DND-41 (cell line): ENCODE measurements at regions not wholly inside any gene's neighbourhood (a gene's known extent, or its start where the extent isn't known, plus 50 kb on each side); places are given as distances from the start of the nearest gene placed in this dataset.

Source experiments
- ATAC-seq: fragments of 200-7000 bp; cut with Tn5 transposase; 3 replicates; pipeline ENCODE4 v1.9.1; 2021; ENCODE audit warnings: low read depth; ENCODE audit not compliant: insufficient read depth
- DNase-seq: peaks from one replicate; pipeline ENCODE4 v3.0.0-alpha.2; 2020
- H2AFZ ChIP-seq: 2 replicates; pipeline ENCODE4 v1.6.0; 2012; ENCODE audit warnings: low read depth, low read length
- H3K27ac ChIP-seq: 2 replicates; pipeline ENCODE4 v1.5.1; 2012; ENCODE audit warnings: low read length, inconsistent platforms
- H3K27me3 ChIP-seq: fragments of 200-600 bp; sonication (generic); 2 replicates; pipeline ENCODE4 v1.6.0; 2012; ENCODE audit warnings: low read length, mild to moderate bottlenecking, inconsistent platforms; ENCODE audit not compliant: insufficient read depth, poor library complexity
- H3K36me3 ChIP-seq: 2 replicates; pipeline ENCODE4 v1.5.1; 2012; ENCODE audit warnings: low read length, inconsistent platforms; ENCODE audit not compliant: insufficient read depth
- H3K4me1 ChIP-seq: 2 replicates; pipeline ENCODE4 v1.5.1; 2012; ENCODE audit warnings: mild to moderate bottlenecking, low read length; ENCODE audit not compliant: insufficient read depth
- H3K4me2 ChIP-seq: 2 replicates; pipeline ENCODE4 v1.6.0; 2012; ENCODE audit warnings: mild to moderate bottlenecking, moderate library complexity, low read length, inconsistent platforms; ENCODE audit not compliant: insufficient read depth
- H3K4me3 ChIP-seq, 2 experiments: fragments of 200-600 bp in 1 of 2; shearing (Covaris generic) in 1 of 2; 2 replicates each; pipeline ENCODE4 v1.5.1; 2012 to 2016; ENCODE audit warnings: inconsistent platforms in 2 of 2, low read length in 2 of 2, mild to moderate bottlenecking in 2 of 2, low read depth in 1 of 2, moderate library complexity in 1 of 2
- H3K79me2 ChIP-seq: 2 replicates; pipeline ENCODE4 v1.6.0; 2012; ENCODE audit warnings: low read length, inconsistent platforms; ENCODE audit not compliant: insufficient read depth
- H3K9ac ChIP-seq: 2 replicates; pipeline ENCODE4 v1.6.0; 2012; ENCODE audit warnings: low read depth, mild to moderate bottlenecking, inconsistent platforms, low read length, moderate library complexity
- H3K9me3 ChIP-seq: 2 replicates; pipeline ENCODE4 v1.5.1; 2012; ENCODE audit warnings: low read length, moderate library complexity, mild to moderate bottlenecking, inconsistent platforms; ENCODE audit not compliant: insufficient read depth, severe bottlenecking
- H4K20me1 ChIP-seq: 2 replicates; pipeline ENCODE4 v1.6.0; 2012; ENCODE audit warnings: low read length; ENCODE audit not compliant: insufficient read depth
- CTCF ChIP-seq: IDR thresholded peaks from 2 replicates; pipeline ENCODE4 v1.5.1; 2012; ENCODE audit warnings: borderline replicate concordance, low read length, moderate library complexity, mild to moderate bottlenecking; ENCODE audit not compliant: poor library complexity, severe bottlenecking; ENCODE audit errors: extremely low read depth
- EZH2 ChIP-seq: IDR thresholded peaks from 3 replicates; pipeline ENCODE4 v1.6.1; 2012; ENCODE audit warnings: borderline replicate concordance, low read depth, mild to moderate bottlenecking, moderate library complexity, low read length, inconsistent platforms; ENCODE audit not compliant: severe bottlenecking

DNA sequence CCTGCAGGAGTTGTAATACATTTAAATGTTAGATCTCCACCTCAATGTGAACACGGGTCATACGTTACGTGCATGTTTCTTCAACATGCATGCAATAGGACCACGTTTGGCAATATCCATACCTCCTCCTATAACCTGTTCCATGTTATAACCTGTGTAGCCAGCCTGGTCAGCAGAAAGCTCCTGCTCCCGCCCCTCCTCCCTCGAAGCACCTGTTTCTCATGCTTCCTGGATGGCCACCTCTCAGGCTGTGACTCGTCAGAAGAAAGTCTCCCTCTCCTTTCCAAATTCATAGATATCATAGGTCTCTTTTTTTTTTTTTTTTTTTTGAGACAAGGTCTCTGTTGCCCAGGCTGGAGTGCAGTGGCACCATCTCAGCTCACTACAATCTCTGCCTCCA, 96.5 kb downstream of the HMX1 start:
- ATAC-seq, result no peak

DNA sequence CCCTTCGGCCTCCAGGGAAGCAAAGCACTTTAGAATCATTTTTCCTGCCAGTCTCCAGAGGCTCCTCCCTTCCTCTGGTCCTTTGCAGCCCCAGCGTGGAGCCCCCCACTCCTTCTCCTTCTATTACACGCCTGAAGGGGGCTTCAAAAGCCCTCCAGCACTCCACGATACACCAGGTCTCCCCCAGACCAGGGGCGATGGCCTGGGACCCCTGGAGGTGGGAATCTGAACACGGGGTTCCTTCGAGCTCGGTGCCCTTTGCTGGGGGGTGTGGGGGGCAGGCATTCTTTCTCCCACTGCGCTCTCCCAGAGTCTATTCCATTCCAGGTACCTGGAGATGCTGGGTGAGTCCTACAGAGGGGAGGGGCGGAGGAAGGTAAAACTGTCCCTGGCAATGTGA, 97.6 kb downstream of the HMX1 start:
- Histone ChIP-seq H3K36me3 (no peaks in the 10 kb centered on the region), H3K79me2 (no peaks in the 10 kb centered on the region), H3K9me3 (no peaks in the 10 kb centered on the region), H3K4me2 (no peak overlapping the region), H4K20me1 (peaks cover 3% of the 10 kb centered on the region; the same call in 1 of the 2 replicates), H2AFZ (no peak overlapping the region), H3K4me3 (no peak overlapping the region), H3K27ac (no peak overlapping the region), H3K27me3 (no peaks in the 10 kb centered on the region), H3K9ac (no peak overlapping the region), H3K4me1 (no peaks in the 10 kb centered on the region)
- DNase-seq, result no peak
- TF ChIP-seq EZH2, result no peak
- TF ChIP-seq CTCF, result no peak
- ATAC-seq, result no peak

More for the DNA sequence above, 96.5 kb downstream of the HMX1 start:
- no peaks in the 10 kb centered on the region for H3K27me3 ChIP-seq
- H3K4me1 ChIP-seq, result no peaks in the 10 kb centered on the region
- H3K79me2 ChIP-seq, result no peaks in the 10 kb centered on the region
- no peak for DNase-seq
- H3K4me2 ChIP-seq, result no peak overlapping the region
- no peak for TF ChIP-seq CTCF
- no peak for TF ChIP-seq EZH2
- no peak overlapping the region for H3K4me3 ChIP-seq
- no peaks in the 10 kb centered on the region for H3K36me3 ChIP-seq
- H2AFZ ChIP-seq, result no peak overlapping the region
- H3K9ac ChIP-seq, result no peak overlapping the region
- no peaks in the 10 kb centered on the region; the same call in 1 of the 2 replicates for H4K20me1 ChIP-seq
- no peak overlapping the region for H3K27ac ChIP-seq
- H3K9me3 ChIP-seq, result no peaks in the 10 kb centered on the region

GRCh38 chr4:8773124-8773931, 98.3 kb downstream of the HMX1 start:
- peaks cover 3% of the 10 kb centered on the region; the same call in 1 of the 2 replicates for H4K20me1 ChIP-seq
- H3K79me2 ChIP-seq, result no peaks in the 10 kb centered on the region
- DNase-seq, result no peak
- H3K36me3 ChIP-seq, result no peaks in the 10 kb centered on the region
- no peak overlapping the region for H3K27ac ChIP-seq
- no peaks in the 10 kb centered on the region for H3K4me1 ChIP-seq
- no peak overlapping the region for H2AFZ ChIP-seq
- no peak overlapping the region for H3K4me3 ChIP-seq
- ATAC-seq, result no peak
- no peak for TF ChIP-seq EZH2
- no peak for TF ChIP-seq CTCF
- H3K9me3 ChIP-seq, result no peaks in the 10 kb centered on the region
- no peak overlapping the region for H3K9ac ChIP-seq
- H3K4me2 ChIP-seq, result no peak overlapping the region
- no peaks in the 10 kb centered on the region for H3K27me3 ChIP-seq
